CD4-positive, alpha-beta memory T cell (primary cell): ENCODE measurements at regions not wholly inside any gene's neighbourhood (a gene's known extent, or its start where the extent isn't known, plus 50 kb on each side); places are given as distances from the start of the nearest gene placed in this dataset.

ENCODE experiments used
- CTCF ChIA-PET: fragments of 350-600 bp; sonication (Branson Sonifier 250); formaldehyde crosslinking; loops from one replicate; lab custom pipeline; 2021; ENCODE audit warnings: inconsistent platforms; ENCODE audit not compliant: partially characterized antibody; lab: Charles Lee
- POLR2A ChIA-PET: fragments of 350-600 bp; sonication (Branson Sonifier 250); formaldehyde crosslinking; loops from one replicate; lab custom pipeline; 2021; ENCODE audit not compliant: partially characterized antibody; lab: Charles Lee
- DNase-seq, 5 donors: peaks; one replicate each; pipeline versions ENCODE4 v3.0.0 to v3.0.0-alpha.2; 2020 to 2022; ENCODE audit warnings: mixed read lengths in 1 of 5
- H3K27ac ChIP-seq: one replicate; pipeline ENCODE4 v1.7.0; 2013; ENCODE audit warnings: low read depth, low read length
- H3K27me3 ChIP-seq: 2 replicates; pipeline ENCODE4 v1.7.0; 2013; ENCODE audit warnings: mild to moderate bottlenecking, low read length, moderate library complexity; ENCODE audit not compliant: insufficient read depth
- H3K36me3 ChIP-seq: 2 replicates; pipeline ENCODE4 v1.7.0; 2013; ENCODE audit warnings: mild to moderate bottlenecking, low read length, moderate library complexity; ENCODE audit not compliant: insufficient read depth
- H3K4me1 ChIP-seq: 2 replicates; pipeline ENCODE4 v1.7.0; 2013; ENCODE audit warnings: mild to moderate bottlenecking, low read length, moderate library complexity; ENCODE audit not compliant: insufficient read depth
- H3K4me3 ChIP-seq, 2 donors: one replicate each; pipeline ENCODE4 v1.7.0; 2013; ENCODE audit warnings: low read length in 2 of 2, mild to moderate bottlenecking in 1 of 2
- H3K9me3 ChIP-seq, 2 donors: one replicate each; pipeline ENCODE4 v1.7.0; 2013; ENCODE audit warnings: low read length in 2 of 2, control low read depth in 1 of 2; ENCODE audit not compliant: control insufficient read depth in 1 of 2
- H3K27ac Mint-ChIP-seq, 7 donors: one replicate each; pipeline ENCODE4 v1.8.0; 2020 to 2021; ENCODE audit warnings: mixed read lengths in 7 of 7, mild to moderate bottlenecking in 6 of 7, inconsistent platforms in 3 of 7, moderate library complexity in 3 of 7
- H3K27me3 Mint-ChIP-seq, 2 donors: one replicate each; pipeline ENCODE4 v1.8.0; 2020 to 2021; ENCODE audit warnings: mixed read lengths in 2 of 2
- H3K36me3 Mint-ChIP-seq, 2 donors: one replicate each; pipeline ENCODE4 v1.8.0; 2020 to 2021; ENCODE audit warnings: mixed read lengths in 2 of 2, inconsistent platforms in 1 of 2, mild to moderate bottlenecking in 1 of 2
- H3K4me1 Mint-ChIP-seq, 4 donors: one replicate each; pipeline ENCODE4 v1.8.0; 2020 to 2021; ENCODE audit warnings: mixed read lengths in 4 of 4, mild to moderate bottlenecking in 1 of 4
- H3K4me3 Mint-ChIP-seq, 8 donors: one replicate each; pipeline ENCODE4 v1.8.0; 2020 to 2021; ENCODE audit warnings: mixed read lengths in 8 of 8, mild to moderate bottlenecking in 7 of 8, moderate library complexity in 6 of 8, inconsistent platforms in 3 of 8
- H3K9me3 Mint-ChIP-seq, 8 donors: one replicate each; pipeline ENCODE4 v1.8.0; 2020 to 2021; ENCODE audit warnings: mixed read lengths in 8 of 8, mild to moderate bottlenecking in 5 of 8, inconsistent platforms in 3 of 8, moderate library complexity in 1 of 8
- intact Hi-C: fragments of 100-400 bp; cut with micrococcal nuclease; formaldehyde crosslinking; loops from one replicate; pipeline ENCODE4 v1.15.1; 2023

GRCh38 chr9:89731262-89732182, 126.7 kb downstream of the GADD45G start:
- ChIA-PET POLR2A (interaction anchor here (3.1 kb wide), 1 partner anchor 12 kb away, joined by 13 read pairs; no protein-coding TSS in a partner anchor), CTCF (interaction anchor here (1.5 kb wide), 1 partner anchor 129 kb away, joined by 6 read pairs; no protein-coding TSS in a partner anchor)
- H3K4me3 ChIP-seq: no peak overlapping the region
- DNase-seq: no peak
- H3K9me3 Mint-ChIP-seq: peaks cover 0 to 2% (median 0%) of the 10 kb centered on the region in 8 donors
- no peaks in the 10 kb centered on the region for H3K36me3 Mint-ChIP-seq
- H3K4me1 Mint-ChIP-seq: peaks cover 0 to 4% (median 1%) of the 10 kb centered on the region in 4 donors
- no peak overlapping the region for H3K27ac Mint-ChIP-seq
- no peak overlapping the region for H3K27ac ChIP-seq
- no peaks in the 10 kb centered on the region for H3K9me3 ChIP-seq
- H3K27me3 Mint-ChIP-seq: no peaks in the 10 kb centered on the region
- intact Hi-C loops: no loop called here
- no peaks in the 10 kb centered on the region for H3K27me3 ChIP-seq
- H3K36me3 ChIP-seq: no peaks in the 10 kb centered on the region
- H3K4me1 ChIP-seq: peaks cover 15% of the 10 kb centered on the region
- no peak overlapping the region for H3K4me3 Mint-ChIP-seq

- ChIA-PET POLR2A (interaction anchor here (3.1 kb wide), 1 partner anchor 11 kb away, joined by 13 read pairs; no protein-coding TSS in a partner anchor), CTCF (interaction anchor here (1.5 kb wide), 1 partner anchor 130 kb away, joined by 6 read pairs; no protein-coding TSS in a partner anchor)
- intact Hi-C loops: no loop called here
- H3K27me3 Mint-ChIP-seq: no peaks in the 10 kb centered on the region
- Histone ChIP-seq H3K4me3 (no peak overlapping the region), H3K4me1 (peaks cover 15% of the 10 kb centered on the region), H3K9me3 (no peaks in the 10 kb centered on the region), H3K36me3 (no peaks in the 10 kb centered on the region), H3K27ac (no peak overlapping the region), H3K27me3 (no peaks in the 10 kb centered on the region)
- H3K27ac Mint-ChIP-seq: no peak overlapping the region
- H3K9me3 Mint-ChIP-seq: no peaks in the 10 kb centered on the region
- no peaks in the 10 kb centered on the region for H3K36me3 Mint-ChIP-seq
- H3K4me1 Mint-ChIP-seq: peaks cover 0 to 4% (median 2%) of the 10 kb centered on the region in 4 donors
- no peak overlapping the region for H3K4me3 Mint-ChIP-seq
- no peak for DNase-seq
Observed at GRCh38 chr9:89732295-89732938, 127.6 kb downstream of the GADD45G start.

GRCh38 chr9:89732939-89733324, 128.1 kb downstream of the GADD45G start:
- Histone ChIP-seq H3K36me3 (no peaks in the 10 kb centered on the region), H3K4me1 (peaks cover 15% of the 10 kb centered on the region), H3K27ac (no peak overlapping the region), H3K9me3 (no peaks in the 10 kb centered on the region), H3K4me3 (no peak overlapping the region), H3K27me3 (no peaks in the 10 kb centered on the region)
- Mint-ChIP-seq H3K27ac (no peak overlapping the region), H3K4me3 (no peak overlapping the region), H3K4me1 (peaks cover 0 to 5% (median 3%) of the 10 kb centered on the region in 4 donors), H3K27me3 (no peaks in the 10 kb centered on the region), H3K36me3 (no peaks in the 10 kb centered on the region), H3K9me3 (no peaks in the 10 kb centered on the region)
- ChIA-PET CTCF (no interaction called here), POLR2A (interaction anchor here (3.1 kb wide), 1 partner anchor 10 kb away, joined by 13 read pairs; no protein-coding TSS in a partner anchor)
- intact Hi-C loops: no loop called here
- no peak for DNase-seq

GRCh38 chr9:89734600-89735041, 129.8 kb downstream of the GADD45G start:
- intact Hi-C loops: no loop called here
- no peaks in the 10 kb centered on the region for H3K36me3 ChIP-seq
- no peaks in the 10 kb centered on the region for H3K27me3 Mint-ChIP-seq
- no peaks in the 10 kb centered on the region for H3K9me3 ChIP-seq
- no peaks in the 10 kb centered on the region for H3K27me3 ChIP-seq
- ChIA-PET CTCF (interaction anchor here (1.0 kb wide), 1 partner anchor 39 kb away, joined by 3 read pairs; no protein-coding TSS in a partner anchor), POLR2A (no interaction called here)
- peaks cover 11 to 22% (median 14%) of the 10 kb centered on the region in 4 donors for H3K4me1 Mint-ChIP-seq
- no peak overlapping the region for H3K4me3 Mint-ChIP-seq
- no peaks in the 10 kb centered on the region for H3K36me3 Mint-ChIP-seq
- no peak overlapping the region for H3K27ac Mint-ChIP-seq
- peaks cover 27% of the 10 kb centered on the region for H3K4me1 ChIP-seq
- no peaks in the 10 kb centered on the region for H3K9me3 Mint-ChIP-seq
- H3K4me3 ChIP-seq: no peak overlapping the region
- no peak for DNase-seq
- H3K27ac ChIP-seq: no peak overlapping the region

- H3K27me3 ChIP-seq: no peaks in the 10 kb centered on the region
- Mint-ChIP-seq H3K27ac (peak overlapping the region in 2 of 7 donors; percentile 12 to 66), H3K9me3 (no peaks in the 10 kb centered on the region), H3K4me1 (peaks cover 37 to 56% (median 43%) of the 10 kb centered on the region in 4 donors), H3K27me3 (no peaks in the 10 kb centered on the region), H3K4me3 (peak overlapping the region in 2 of 8 donors; percentile 87 to 89), H3K36me3 (no peaks in the 10 kb centered on the region)
- ChIA-PET POLR2A (interaction anchor here (1.2 kb wide), 1 partner anchor 27 kb away, joined by 3 read pairs; no protein-coding TSS in a partner anchor), CTCF (interaction anchor here (1.1 to 1.6 kb wide), 3 partner anchors 9 to 18 kb away, joined by 3 to 5 read pairs (median 3); no protein-coding TSS in a partner anchor)
- intact Hi-C loops: no loop called here
- no peak for DNase-seq
- no peak overlapping the region for H3K27ac ChIP-seq
- H3K36me3 ChIP-seq: no peaks in the 10 kb centered on the region
- H3K4me1 ChIP-seq: peaks cover 47% of the 10 kb centered on the region
- H3K4me3 ChIP-seq: no peak overlapping the region
- no peaks in the 10 kb centered on the region for H3K9me3 ChIP-seq
Observed at GRCh38 chr9:89738137-89738932, 133.5 kb downstream of the GADD45G start.

GRCh38 chr9:89739511-89739910, 134.7 kb downstream of the GADD45G start:
- H3K4me3 ChIP-seq: no peak overlapping the region
- H3K4me1 ChIP-seq: peaks cover 59% of the 10 kb centered on the region
- Mint-ChIP-seq H3K4me3 (peak overlapping the region in 6 of 8 donors; percentile 15 to 89 (median 70)), H3K27ac (peak overlapping the region in 3 of 7 donors; percentile 1 to 52 (median 19)), H3K27me3 (no peaks in the 10 kb centered on the region), H3K9me3 (no peaks in the 10 kb centered on the region), H3K36me3 (no peaks in the 10 kb centered on the region), H3K4me1 (peaks cover 48 to 65% (median 55%) of the 10 kb centered on the region in 4 donors)
- DNase-seq: no peak
- H3K27ac ChIP-seq: no peak overlapping the region
- intact Hi-C loops: no loop called here
- no peaks in the 10 kb centered on the region for H3K9me3 ChIP-seq
- no peaks in the 10 kb centered on the region for H3K36me3 ChIP-seq
- POLR2A ChIA-PET: interaction anchor here (1.2 kb wide), 1 partner anchor 28 kb away, joined by 3 read pairs; no protein-coding TSS in a partner anchor
- CTCF ChIA-PET: interaction anchor here (0.8 to 1.2 kb wide), 2 partner anchors 12 to 142 kb away, joined by 3 read pairs; no protein-coding TSS in a partner anchor
- H3K27me3 ChIP-seq: no peaks in the 10 kb centered on the region
